ENCODE measurements at regions not wholly inside any gene's neighbourhood (a gene's known extent, or its start where the extent isn't known, plus 50 kb on each side); places are given as distances from the start of the nearest gene placed in this dataset.

GRCh38 chr13:106941779-106942178 lies 373.8 kb upstream of the ARGLU1 start:
- no peak for TF ChIP-seq ZNF274 (IDR thresholded peaks at IDR 0.05; ENCODE audit: low read depth, low read length)
- H3K4me3 ChIP-seq (ENCODE audit: low read length): no peak overlapping the region

- H3K4me3 ChIP-seq (ENCODE audit: low read length): no peak overlapping the region
- TF ChIP-seq ZNF274 (IDR thresholded peaks at IDR 0.05; ENCODE audit: low read depth, low read length): no peak
Observed at GRCh38 chr13:106927421-106927820, 359.5 kb upstream of the ARGLU1 start.

- TF ChIP-seq ZNF274 (IDR thresholded peaks at IDR 0.05; ENCODE audit: low read depth, low read length): no peak
- H3K4me3 ChIP-seq (ENCODE audit: low read length): no peak overlapping the region
Observed at GRCh38 chr13:106922384-106922783, 354.4 kb upstream of the ARGLU1 start.

GRCh38 chr13:106919638-106920037 lies 351.7 kb upstream of the ARGLU1 start:
- H3K4me3 ChIP-seq (ENCODE audit: low read length): no peak overlapping the region
- no peak for TF ChIP-seq ZNF274 (IDR thresholded peaks at IDR 0.05; ENCODE audit: low read depth, low read length)

- no peak overlapping the region for H3K4me3 ChIP-seq (ENCODE audit: low read length)
- no peak for TF ChIP-seq ZNF274 (IDR thresholded peaks at IDR 0.05; ENCODE audit: low read depth, low read length)
Observed at GRCh38 chr13:106919133-106919532, 351.2 kb upstream of the ARGLU1 start.

- no peak for TF ChIP-seq ZNF274 (IDR thresholded peaks at IDR 0.05; ENCODE audit: low read depth, low read length)
- no peak overlapping the region for H3K4me3 ChIP-seq (ENCODE audit: low read length)
Observed at GRCh38 chr13:106918557-106918860, 350.6 kb upstream of the ARGLU1 start.

- TF ChIP-seq ZNF274 (IDR thresholded peaks at IDR 0.05; ENCODE audit: low read depth, low read length): no peak
Observed at GRCh38 chr13:106917673-106918556, 350.0 kb upstream of the ARGLU1 start.

GRCh38 chr13:106917024-106917571 lies 349.2 kb upstream of the ARGLU1 start:
- no peak for TF ChIP-seq ZNF274 (IDR thresholded peaks at IDR 0.05; ENCODE audit: low read depth, low read length)
- H3K4me3 ChIP-seq (ENCODE audit: low read length): no peak overlapping the region

More at GRCh38 chr13:106917673-106918556, 350.0 kb upstream of the ARGLU1 start:
- peak overlapping the region; percentile 66; the same call in 1 of the 2 replicates for H3K4me3 ChIP-seq (ENCODE audit: low read length)

- H3K4me3 ChIP-seq (ENCODE audit: low read length): no peak overlapping the region
- no peak for TF ChIP-seq ZNF274 (IDR thresholded peaks at IDR 0.05; ENCODE audit: low read depth, low read length)
Observed at GRCh38 chr13:106916329-106916976, 348.5 kb upstream of the ARGLU1 start.

GRCh38 chr13:106915146-106915545 lies 347.2 kb upstream of the ARGLU1 start:
- no peak overlapping the region for H3K4me3 ChIP-seq (ENCODE audit: low read length)
- no peak for TF ChIP-seq ZNF274 (IDR thresholded peaks at IDR 0.05; ENCODE audit: low read depth, low read length)

- TF ChIP-seq ZNF274 (IDR thresholded peaks at IDR 0.05; ENCODE audit: low read depth, low read length): no peak
- H3K4me3 ChIP-seq (ENCODE audit: low read length): no peak overlapping the region
Observed at GRCh38 chr13:106911627-106912026, 343.7 kb upstream of the ARGLU1 start.

GRCh38 chr13:106911020-106911419 lies 343.1 kb upstream of the ARGLU1 start:
- no peak for TF ChIP-seq ZNF274 (IDR thresholded peaks at IDR 0.05; ENCODE audit: low read depth, low read length)

GRCh38 chr13:106906426-106906996 lies 338.6 kb upstream of the ARGLU1 start:
- no peak for TF ChIP-seq ZNF274 (IDR thresholded peaks at IDR 0.05; ENCODE audit: low read depth, low read length)
- H3K4me3 ChIP-seq (ENCODE audit: low read length): no peak overlapping the region

More at GRCh38 chr13:106911020-106911419, 343.1 kb upstream of the ARGLU1 start:
- H3K4me3 ChIP-seq (ENCODE audit: low read length): no peak overlapping the region

- no peak overlapping the region for H3K4me3 ChIP-seq (ENCODE audit: low read length)
- TF ChIP-seq ZNF274 (IDR thresholded peaks at IDR 0.05; ENCODE audit: low read depth, low read length): no peak
Observed at GRCh38 chr13:106905380-106906162, 337.6 kb upstream of the ARGLU1 start.
